Trophoblast cell (in vitro differentiated cells and primary cell): ENCODE measurements at regions not wholly inside any gene's neighbourhood (a gene's known extent, or its start where the extent isn't known, plus 50 kb on each side); places are given as distances from the start of the nearest gene placed in this dataset.
"Not testable (repeated sequence)": the region's sequence is repeated elsewhere in the genome, so short reads cannot be mapped to it uniquely, and the experiment has no call there.

Experiments used
- DNase-seq, 2 donors: peaks; one replicate each; pipeline ENCODE4 v3.0.0-alpha.2; 2016
- H2AFZ ChIP-seq: 2 replicates; pipeline ENCODE4 v1.6.1; 2013; ENCODE audit warnings: low read length, moderate library complexity, mild to moderate bottlenecking; ENCODE audit not compliant: insufficient read depth, poor library complexity
- H2AK5ac ChIP-seq: 2 replicates; pipeline ENCODE4 v1.6.1; 2013; ENCODE audit warnings: mild to moderate bottlenecking, low read length
- H2BK120ac ChIP-seq: 2 replicates; pipeline ENCODE4 v1.6.1; 2013; ENCODE audit warnings: low read length, mild to moderate bottlenecking, moderate library complexity; ENCODE audit not compliant: insufficient read depth, poor library complexity
- H2BK12ac ChIP-seq: 2 replicates; pipeline ENCODE4 v1.6.1; 2013; ENCODE audit warnings: mild to moderate bottlenecking, low read length, moderate library complexity
- H2BK5ac ChIP-seq: 2 replicates; pipeline ENCODE4 v1.6.1; 2013; ENCODE audit warnings: low read length, low read depth, moderate library complexity, mild to moderate bottlenecking; ENCODE audit not compliant: poor library complexity
- H3K14ac ChIP-seq: 2 replicates; pipeline ENCODE4 v1.6.1; 2013; ENCODE audit warnings: mild to moderate bottlenecking, low read length
- H3K18ac ChIP-seq: 2 replicates; pipeline ENCODE4 v1.6.1; 2013; ENCODE audit warnings: mild to moderate bottlenecking, low read length
- H3K23ac ChIP-seq: 2 replicates; pipeline ENCODE4 v1.6.1; 2013; ENCODE audit warnings: low read length
- H3K27ac ChIP-seq: 2 replicates; pipeline ENCODE4 v1.5.1; 2013; ENCODE audit warnings: low read depth, mild to moderate bottlenecking, inconsistent platforms, low read length, moderate library complexity
- H3K27me3 ChIP-seq: 2 replicates; pipeline ENCODE4 v1.6.1; 2013; ENCODE audit warnings: inconsistent platforms, mild to moderate bottlenecking, low read length, moderate library complexity; ENCODE audit not compliant: insufficient read depth
- H3K36me3 ChIP-seq, 2 experiments: 1 replicate in 1 of 2; 2 replicates in 1 of 2; pipeline ENCODE4 v1.6.1; 2013; ENCODE audit warnings: low read length in 2 of 2, mild to moderate bottlenecking in 2 of 2, moderate library complexity in 1 of 2; ENCODE audit not compliant: insufficient read depth in 2 of 2, control insufficient read depth in 1 of 2
- H3K4ac ChIP-seq: 2 replicates; pipeline ENCODE4 v1.6.1; 2013; ENCODE audit warnings: low read depth, mild to moderate bottlenecking, low read length, moderate library complexity
- H3K4me1 ChIP-seq, 2 experiments: 1 replicate in 1 of 2; 2 replicates in 1 of 2; pipeline ENCODE4 v1.6.1; 2013; ENCODE audit warnings: low read length in 2 of 2, mild to moderate bottlenecking in 2 of 2, moderate library complexity in 1 of 2; ENCODE audit not compliant: insufficient read depth in 2 of 2, control insufficient read depth in 1 of 2
- H3K4me2 ChIP-seq: 2 replicates; pipeline ENCODE4 v1.6.1; 2013; ENCODE audit warnings: inconsistent platforms, mild to moderate bottlenecking, low read length, moderate library complexity
- H3K4me3 ChIP-seq: 2 replicates; pipeline ENCODE4 v1.5.1; 2013; ENCODE audit warnings: mild to moderate bottlenecking, low read depth, low read length, inconsistent platforms
- H3K79me1 ChIP-seq: one replicate; pipeline ENCODE4 v1.6.1; 2013; ENCODE audit warnings: low read length
- H3K79me2 ChIP-seq: 2 replicates; pipeline ENCODE4 v1.6.1; 2013; ENCODE audit warnings: low read length, mild to moderate bottlenecking; ENCODE audit not compliant: control insufficient read depth, insufficient read depth, poor library complexity
- H3K9ac ChIP-seq: 2 replicates; pipeline ENCODE4 v1.6.1; 2013; ENCODE audit warnings: mild to moderate bottlenecking, low read length
- H3K9me3 ChIP-seq: 2 replicates; pipeline ENCODE4 v1.6.1; 2013; ENCODE audit warnings: low read depth, mild to moderate bottlenecking, control low read depth, inconsistent platforms, low read length; ENCODE audit not compliant: insufficient read depth
- H4K12ac ChIP-seq: 2 replicates; pipeline ENCODE4 v1.6.1; 2013; ENCODE audit warnings: low read depth, mild to moderate bottlenecking, low read length, moderate library complexity
- H4K8ac ChIP-seq: 2 replicates; pipeline ENCODE4 v1.6.1; 2013; ENCODE audit warnings: low read depth, mild to moderate bottlenecking, low read length, moderate library complexity
- H4K91ac ChIP-seq: one replicate; pipeline ENCODE4 v1.6.1; 2013; ENCODE audit warnings: low read depth, mild to moderate bottlenecking, low read length, moderate library complexity
- WGBS: extraction: QIAGEN DNeasy Blood & Tissue Kit; methylation state at CpG from one replicate; pipeline ENCODE4 v1.1.7; 2013; ENCODE audit warnings: missing lambda C conversion rate; ENCODE audit not compliant: insufficient read length, insufficient coverage; ENCODE audit errors: extremely low coverage; 5-methylcytosine and 5-hydroxymethylcytosine counted together

- not testable (repeated sequence) for H2BK120ac ChIP-seq, H3K27me3 ChIP-seq, H3K9me3 ChIP-seq, H3K4me3 ChIP-seq, H2AFZ ChIP-seq, H3K23ac ChIP-seq, H4K91ac ChIP-seq, H3K79me1 ChIP-seq, H3K79me2 ChIP-seq, H3K27ac ChIP-seq, H3K4ac ChIP-seq, H3K14ac ChIP-seq, H3K36me3 ChIP-seq, DNase-seq, H2BK5ac ChIP-seq, H2BK12ac ChIP-seq, H3K4me1 ChIP-seq, H4K12ac ChIP-seq, H3K4me2 ChIP-seq, H4K8ac ChIP-seq, H3K9ac ChIP-seq, H2AK5ac ChIP-seq, H3K18ac ChIP-seq
- WGBS, result no CpG with 5 or more reads among the region's 1 CpG
Observed at GRCh38 chr21:9969399-9969798, 552.0 kb upstream of the TPTE start.

- WGBS, result no CpG with 5 or more reads among the region's 1 CpG
- not testable (repeated sequence) for H3K79me2 ChIP-seq
Observed at GRCh38 chr21:9972018-9972417, 549.4 kb upstream of the TPTE start.

GRCh38 chr21:9978371-9978770 lies 543.0 kb upstream of the TPTE start:
- not testable (repeated sequence) for H4K12ac ChIP-seq, DNase-seq, H3K4me2 ChIP-seq, H2BK12ac ChIP-seq, H4K8ac ChIP-seq, H2BK120ac ChIP-seq, H3K9ac ChIP-seq, H2BK5ac ChIP-seq, H3K36me3 ChIP-seq, H3K27me3 ChIP-seq, H2AFZ ChIP-seq, H3K14ac ChIP-seq, H4K91ac ChIP-seq, H3K79me2 ChIP-seq, H3K9me3 ChIP-seq, H3K27ac ChIP-seq, H3K4me1 ChIP-seq, H3K18ac ChIP-seq, H3K4me3 ChIP-seq, H2AK5ac ChIP-seq, H3K79me1 ChIP-seq, H3K4ac ChIP-seq, H3K23ac ChIP-seq
- WGBS, result no CpG with 5 or more reads among the region's 4 CpGs

More at GRCh38 chr21:9972018-9972417, 549.4 kb upstream of the TPTE start:
- H3K36me3 ChIP-seq, H3K4me3 ChIP-seq, H3K4me1 ChIP-seq, H4K91ac ChIP-seq, H2AFZ ChIP-seq, DNase-seq, H2BK120ac ChIP-seq, H3K9me3 ChIP-seq, H3K18ac ChIP-seq, H2BK5ac ChIP-seq, H3K4me2 ChIP-seq, H3K79me1 ChIP-seq, H3K14ac ChIP-seq, H4K8ac ChIP-seq, H3K4ac ChIP-seq, H3K9ac ChIP-seq, H2AK5ac ChIP-seq, H3K27me3 ChIP-seq, H4K12ac ChIP-seq, H2BK12ac ChIP-seq, H3K27ac ChIP-seq, H3K23ac ChIP-seq: not testable (repeated sequence)

- not testable (repeated sequence) for H2BK12ac ChIP-seq, H4K12ac ChIP-seq, H3K4ac ChIP-seq, DNase-seq, H3K4me1 ChIP-seq, H2BK5ac ChIP-seq, H3K4me2 ChIP-seq, H2AFZ ChIP-seq, H2BK120ac ChIP-seq, H3K27me3 ChIP-seq, H4K8ac ChIP-seq, H3K14ac ChIP-seq, H4K91ac ChIP-seq, H3K36me3 ChIP-seq, H2AK5ac ChIP-seq, H3K27ac ChIP-seq, H3K79me2 ChIP-seq, H3K23ac ChIP-seq, H3K9me3 ChIP-seq, H3K4me3 ChIP-seq, H3K18ac ChIP-seq, H3K79me1 ChIP-seq, H3K9ac ChIP-seq
- WGBS, result no CpG with 5 or more reads among the region's 2 CpGs
Observed at GRCh38 chr21:9997507-9997906, 523.9 kb upstream of the TPTE start.
